ENCODE measurements at regions not wholly inside any gene's neighbourhood (a gene's known extent, or its start where the extent isn't known, plus 50 kb on each side); places are given as distances from the start of the nearest gene placed in this dataset.
"Not testable (repeated sequence)": the region's sequence is repeated elsewhere in the genome, so short reads cannot be mapped to it uniquely, and the experiment has no call there.

GRCh38 chr2:87405531-87406216 is 342.2 kb upstream of the PLGLB2 start:
- H2AFZ ChIP-seq (ENCODE audit: insufficient read depth, low read depth, low read length, poor library complexity, severe bottlenecking); H3K79me2 ChIP-seq (ENCODE audit: control insufficient read depth, insufficient read depth, low read length); H3K27me3 ChIP-seq (replicated peaks in 1 of 4; ENCODE audit: control extremely low read depth in 1 of 4, control insufficient read depth in 3 of 4, insufficient read depth in 4 of 4, low read length in 3 of 4); intact Hi-C loops (cut with micrococcal nuclease); H3K4me3 Mint-ChIP-seq; H3K4me3 ChIP-seq (ENCODE audit: control extremely low read depth in 1 of 5, extremely low read depth in 1 of 5, insufficient read depth in 1 of 5, low read depth in 2 of 5, low read length in 4 of 5); H3K4me1 ChIP-seq (ENCODE audit: control insufficient read depth in 2 of 2, insufficient read depth in 2 of 2, low read length in 2 of 2); H3K27me3 Mint-ChIP-seq; H3K36me3 ChIP-seq (replicated peaks in 1 of 2; ENCODE audit: control extremely low read depth in 1 of 2, control insufficient read depth in 1 of 2, extremely low read depth in 1 of 2, insufficient read depth in 2 of 2, low read length in 1 of 2); DNase-seq; H3K4me1 Mint-ChIP-seq; CTCF ChIA-PET; H3K4me2 ChIP-seq (replicated peaks; ENCODE audit: low read depth, low read length, poor library complexity, severe bottlenecking); POLR2A ChIA-PET; H4K20me1 ChIP-seq (ENCODE audit: control insufficient read depth, insufficient read depth, low read length, poor library complexity, severe bottlenecking); ATAC-seq (ENCODE audit: low read depth); H3K27ac ChIP-seq (ENCODE audit: low read length in 2 of 2); H3K9me3 Mint-ChIP-seq (ENCODE audit: insufficient read depth); H3K9ac ChIP-seq (ENCODE audit: low read length); H3K27ac Mint-ChIP-seq: not testable (repeated sequence)
- peaks cover 0 to 37% (median 0%) of the 10 kb centered on the region in 3 donors for H3K9me3 ChIP-seq (ENCODE audit: control extremely low read depth in 1 of 3, control insufficient read depth in 2 of 3, insufficient read depth in 1 of 3, low read length in 2 of 3)
- WGBS (ENCODE audit: insufficient coverage), result no CpG with 5 or more reads among the region's 6 CpGs

- CTCF ChIA-PET; POLR2A ChIA-PET; ATAC-seq (ENCODE audit: low read depth); H3K79me2 ChIP-seq (ENCODE audit: control insufficient read depth, insufficient read depth, low read length); H3K4me3 ChIP-seq (ENCODE audit: control extremely low read depth in 1 of 5, extremely low read depth in 1 of 5, insufficient read depth in 1 of 5, low read depth in 2 of 5, low read length in 4 of 5); H3K9me3 Mint-ChIP-seq (ENCODE audit: insufficient read depth); H2AFZ ChIP-seq (ENCODE audit: insufficient read depth, low read depth, low read length, poor library complexity, severe bottlenecking); DNase-seq; H3K4me1 Mint-ChIP-seq; intact Hi-C loops (cut with micrococcal nuclease); H3K4me1 ChIP-seq (ENCODE audit: control insufficient read depth in 2 of 2, insufficient read depth in 2 of 2, low read length in 2 of 2); H3K27ac ChIP-seq (ENCODE audit: low read length in 2 of 2); H3K27me3 ChIP-seq (replicated peaks in 1 of 4; ENCODE audit: control extremely low read depth in 1 of 4, control insufficient read depth in 3 of 4, insufficient read depth in 4 of 4, low read length in 3 of 4); H4K20me1 ChIP-seq (ENCODE audit: control insufficient read depth, insufficient read depth, low read length, poor library complexity, severe bottlenecking); H3K27ac Mint-ChIP-seq; H3K4me2 ChIP-seq (replicated peaks; ENCODE audit: low read depth, low read length, poor library complexity, severe bottlenecking); H3K4me3 Mint-ChIP-seq; H3K27me3 Mint-ChIP-seq; H3K36me3 ChIP-seq (replicated peaks in 1 of 2; ENCODE audit: control extremely low read depth in 1 of 2, control insufficient read depth in 1 of 2, extremely low read depth in 1 of 2, insufficient read depth in 2 of 2, low read length in 1 of 2); H3K9ac ChIP-seq (ENCODE audit: low read length): not testable (repeated sequence)
- 100% methylated on average over 3 of the region's 6 CpGs for WGBS (ENCODE audit: insufficient coverage)
- peaks cover 0 to 36% (median 0%) of the 10 kb centered on the region in 3 donors for H3K9me3 ChIP-seq (ENCODE audit: control extremely low read depth in 1 of 3, control insufficient read depth in 2 of 3, insufficient read depth in 1 of 3, low read length in 2 of 3)
Observed at GRCh38 chr2:87406406-87407175, 341.3 kb upstream of the PLGLB2 start.

GRCh38 chr2:87409601-87410000 is 338.3 kb upstream of the PLGLB2 start:
- H3K27ac ChIP-seq (ENCODE audit: low read length in 2 of 2); H3K27me3 ChIP-seq (replicated peaks in 1 of 4; ENCODE audit: control extremely low read depth in 1 of 4, control insufficient read depth in 3 of 4, insufficient read depth in 4 of 4, low read length in 3 of 4); H3K9me3 Mint-ChIP-seq (ENCODE audit: insufficient read depth); H3K9me3 ChIP-seq (ENCODE audit: control extremely low read depth in 1 of 3, control insufficient read depth in 2 of 3, insufficient read depth in 1 of 3, low read length in 2 of 3); H3K79me2 ChIP-seq (ENCODE audit: control insufficient read depth, insufficient read depth, low read length); POLR2A ChIA-PET; H3K4me1 ChIP-seq (ENCODE audit: control insufficient read depth in 2 of 2, insufficient read depth in 2 of 2, low read length in 2 of 2); H3K4me2 ChIP-seq (replicated peaks; ENCODE audit: low read depth, low read length, poor library complexity, severe bottlenecking); intact Hi-C loops (cut with micrococcal nuclease); H3K27me3 Mint-ChIP-seq; H3K27ac Mint-ChIP-seq; H3K4me3 ChIP-seq (ENCODE audit: control extremely low read depth in 1 of 5, extremely low read depth in 1 of 5, insufficient read depth in 1 of 5, low read depth in 2 of 5, low read length in 4 of 5); ATAC-seq (ENCODE audit: low read depth); H3K4me1 Mint-ChIP-seq; CTCF ChIA-PET; H3K36me3 ChIP-seq (replicated peaks in 1 of 2; ENCODE audit: control extremely low read depth in 1 of 2, control insufficient read depth in 1 of 2, extremely low read depth in 1 of 2, insufficient read depth in 2 of 2, low read length in 1 of 2); H4K20me1 ChIP-seq (ENCODE audit: control insufficient read depth, insufficient read depth, low read length, poor library complexity, severe bottlenecking); H3K4me3 Mint-ChIP-seq; H3K9ac ChIP-seq (ENCODE audit: low read length); DNase-seq; H2AFZ ChIP-seq (ENCODE audit: insufficient read depth, low read depth, low read length, poor library complexity, severe bottlenecking): not testable (repeated sequence)
- 100% methylated on average over 1 of the region's 4 CpGs for WGBS (ENCODE audit: insufficient coverage)

- H3K4me3 ChIP-seq (ENCODE audit: control extremely low read depth in 1 of 5, extremely low read depth in 1 of 5, insufficient read depth in 1 of 5, low read depth in 2 of 5, low read length in 4 of 5); H3K27ac Mint-ChIP-seq; H3K4me1 Mint-ChIP-seq; H3K4me2 ChIP-seq (replicated peaks; ENCODE audit: low read depth, low read length, poor library complexity, severe bottlenecking); H3K27ac ChIP-seq (ENCODE audit: low read length in 2 of 2); H3K9me3 Mint-ChIP-seq (ENCODE audit: insufficient read depth); H4K20me1 ChIP-seq (ENCODE audit: control insufficient read depth, insufficient read depth, low read length, poor library complexity, severe bottlenecking); H3K79me2 ChIP-seq (ENCODE audit: control insufficient read depth, insufficient read depth, low read length); ATAC-seq (ENCODE audit: low read depth); H3K9me3 ChIP-seq (ENCODE audit: control extremely low read depth in 1 of 3, control insufficient read depth in 2 of 3, insufficient read depth in 1 of 3, low read length in 2 of 3); H2AFZ ChIP-seq (ENCODE audit: insufficient read depth, low read depth, low read length, poor library complexity, severe bottlenecking); H3K27me3 Mint-ChIP-seq; POLR2A ChIA-PET; H3K27me3 ChIP-seq (replicated peaks in 1 of 4; ENCODE audit: control extremely low read depth in 1 of 4, control insufficient read depth in 3 of 4, insufficient read depth in 4 of 4, low read length in 3 of 4); H3K9ac ChIP-seq (ENCODE audit: low read length); CTCF ChIA-PET; intact Hi-C loops (cut with micrococcal nuclease); DNase-seq; H3K4me1 ChIP-seq (ENCODE audit: control insufficient read depth in 2 of 2, insufficient read depth in 2 of 2, low read length in 2 of 2); H3K36me3 ChIP-seq (replicated peaks in 1 of 2; ENCODE audit: control extremely low read depth in 1 of 2, control insufficient read depth in 1 of 2, extremely low read depth in 1 of 2, insufficient read depth in 2 of 2, low read length in 1 of 2); H3K4me3 Mint-ChIP-seq: not testable (repeated sequence)
- WGBS (ENCODE audit: insufficient coverage), result 84% methylated on average over 3 of the region's 3 CpGs
Observed at GRCh38 chr2:87410371-87410770, 337.5 kb upstream of the PLGLB2 start.
